Mucosa of descending colon (tissue), 3 donors: ENCODE measurements at regions not wholly inside any gene's neighbourhood (a gene's known extent, or its start where the extent isn't known, plus 50 kb on each side); places are given as distances from the start of the nearest gene placed in this dataset.
A peak's percentile ranks its signal among the peaks of the same experiment; 100 is the strongest.

Experiments
- ATAC-seq: fragments of 200-7000 bp; cut with Tn5 transposase; one replicate; pipeline ENCODE4 v1.9.1; 2020; ENCODE audit warnings: mild to moderate bottlenecking, moderate library complexity
- DNase-seq, 3 donors: peaks; one replicate each; pipeline ENCODE4 v3.0.0-alpha.2; 2020
- H3K36me3 ChIP-seq: fragments of 200-600 bp; one replicate; pipeline ENCODE4 v1.8.0; 2021; ENCODE audit warnings: low read depth, mild to moderate bottlenecking
- H3K4me1 ChIP-seq: fragments of 200-600 bp; one replicate; pipeline ENCODE4 v1.8.0; 2021; ENCODE audit warnings: low read depth, mild to moderate bottlenecking
- H3K4me3 ChIP-seq: fragments of 200-600 bp; one replicate; pipeline ENCODE4 v1.8.0; 2021; ENCODE audit warnings: mild to moderate bottlenecking
- H3K9me3 ChIP-seq: fragments of 200-600 bp; one replicate; pipeline ENCODE4 v1.8.0; 2021; ENCODE audit warnings: mild to moderate bottlenecking
- intact Hi-C, 2 donors: fragments of 100-400 bp; cut with DNase I in 1 of 2; cut with micrococcal nuclease in 1 of 2; formaldehyde crosslinking; loops; one replicate each; pipeline versions ENCODE4 v1.11.0 to v1.11.1; 2022; cut with DNase I, micrococcal nuclease
- TF ChIP-seq, protein P1 (sequence below): fragments of 200-600 bp; IDR thresholded peaks from one replicate; pipeline ENCODE4 v1.8.0; 2022; ENCODE audit warnings: antibody characterized with exemption, mild to moderate bottlenecking
- donor health status: DM: no; HTN: no; CAD: no; lungs with moderate emphysema.
- donor health status: DM: no; HTN: no; CAD: no.
- donor health status: DM: no; HTN: yes; CAD: no.

DNA sequence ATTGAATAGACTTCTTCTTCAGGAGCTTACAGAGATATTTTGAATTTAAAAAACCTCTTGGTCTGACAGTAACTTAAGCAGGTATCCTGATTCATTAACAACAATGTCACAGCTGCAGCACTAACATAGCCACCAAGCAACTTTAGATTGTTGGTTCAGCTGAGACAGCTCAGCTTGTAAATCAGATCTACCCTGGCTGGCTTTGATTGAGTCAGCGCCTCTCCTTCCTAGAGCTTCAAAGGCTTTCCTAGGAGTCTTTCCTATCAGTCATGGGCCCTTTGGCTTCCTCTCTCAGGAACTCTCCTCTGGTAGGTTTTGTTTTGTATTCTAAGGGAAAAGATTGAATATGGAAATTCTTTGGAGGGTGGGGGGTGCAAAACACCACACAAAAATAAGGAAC lies 70.7 kb upstream of the STEAP4 start:
- H3K9me3 ChIP-seq: no peaks in the 10 kb centered on the region
- H3K4me3 ChIP-seq: no peak overlapping the region
- intact Hi-C loops: no loop called here
- H3K36me3 ChIP-seq: no peaks in the 10 kb centered on the region
- peak; percentile 35 for ATAC-seq
- DNase-seq: no peak
- TF ChIP-seq, protein P1, sequence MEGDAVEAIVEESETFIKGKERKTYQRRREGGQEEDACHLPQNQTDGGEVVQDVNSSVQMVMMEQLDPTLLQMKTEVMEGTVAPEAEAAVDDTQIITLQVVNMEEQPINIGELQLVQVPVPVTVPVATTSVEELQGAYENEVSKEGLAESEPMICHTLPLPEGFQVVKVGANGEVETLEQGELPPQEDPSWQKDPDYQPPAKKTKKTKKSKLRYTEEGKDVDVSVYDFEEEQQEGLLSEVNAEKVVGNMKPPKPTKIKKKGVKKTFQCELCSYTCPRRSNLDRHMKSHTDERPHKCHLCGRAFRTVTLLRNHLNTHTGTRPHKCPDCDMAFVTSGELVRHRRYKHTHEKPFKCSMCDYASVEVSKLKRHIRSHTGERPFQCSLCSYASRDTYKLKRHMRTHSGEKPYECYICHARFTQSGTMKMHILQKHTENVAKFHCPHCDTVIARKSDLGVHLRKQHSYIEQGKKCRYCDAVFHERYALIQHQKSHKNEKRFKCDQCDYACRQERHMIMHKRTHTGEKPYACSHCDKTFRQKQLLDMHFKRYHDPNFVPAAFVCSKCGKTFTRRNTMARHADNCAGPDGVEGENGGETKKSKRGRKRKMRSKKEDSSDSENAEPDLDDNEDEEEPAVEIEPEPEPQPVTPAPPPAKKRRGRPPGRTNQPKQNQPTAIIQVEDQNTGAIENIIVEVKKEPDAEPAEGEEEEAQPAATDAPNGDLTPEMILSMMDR: no peak
- H3K4me1 ChIP-seq: no peaks in the 10 kb centered on the region

DNA sequence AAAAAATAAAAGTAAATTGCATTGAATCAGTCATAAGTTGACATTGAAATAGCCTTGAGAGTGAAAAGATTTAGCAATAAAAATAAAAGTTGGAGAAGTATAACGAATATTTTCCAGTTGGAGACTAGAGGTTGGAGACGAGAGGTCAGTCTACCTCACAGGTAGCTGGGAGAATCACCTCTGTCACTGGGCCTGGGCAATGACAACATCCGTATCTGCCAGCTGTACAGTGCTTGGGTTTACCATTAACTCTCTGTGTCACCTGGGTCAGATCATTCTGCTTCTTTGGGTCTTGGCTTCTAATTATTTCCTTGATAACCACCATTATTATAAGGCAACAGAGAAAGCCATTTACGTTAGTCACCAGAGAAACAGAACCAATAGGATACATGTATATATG lies 62.0 kb upstream of the STEAP4 start:
- no peak overlapping the region for H3K4me3 ChIP-seq
- TF ChIP-seq, protein P1: no peak
- ATAC-seq: no peak
- intact Hi-C loops: no loop called here
- H3K36me3 ChIP-seq: no peaks in the 10 kb centered on the region
- H3K4me1 ChIP-seq: no peaks in the 10 kb centered on the region
- no peak for DNase-seq
- no peaks in the 10 kb centered on the region for H3K9me3 ChIP-seq

DNA sequence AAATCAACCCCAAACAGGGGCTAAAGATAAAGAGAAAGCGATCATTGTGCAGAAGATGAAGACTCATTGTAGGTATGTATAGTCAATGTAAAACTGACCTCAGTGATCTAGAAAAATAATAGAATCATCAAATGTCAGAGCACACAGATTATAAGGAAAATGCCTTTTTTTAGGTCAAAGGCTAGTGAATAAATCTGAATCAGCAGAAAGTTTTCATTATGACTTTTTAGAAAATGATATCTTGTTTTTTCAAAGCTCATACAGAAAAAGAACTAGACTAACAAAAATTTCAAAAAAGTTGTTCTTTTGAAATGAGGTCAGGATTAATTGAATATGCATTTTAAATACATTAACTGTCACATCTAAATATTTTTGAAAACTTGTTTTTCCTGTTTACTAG lies 60.2 kb upstream of the STEAP4 start:
- H3K9me3 ChIP-seq: no peaks in the 10 kb centered on the region
- DNase-seq: no peak
- no peaks in the 10 kb centered on the region for H3K4me1 ChIP-seq
- no peak for ATAC-seq
- intact Hi-C loops: no loop called here
- no peaks in the 10 kb centered on the region for H3K36me3 ChIP-seq
- H3K4me3 ChIP-seq: no peak overlapping the region
- TF ChIP-seq, protein P1: no peak

DNA sequence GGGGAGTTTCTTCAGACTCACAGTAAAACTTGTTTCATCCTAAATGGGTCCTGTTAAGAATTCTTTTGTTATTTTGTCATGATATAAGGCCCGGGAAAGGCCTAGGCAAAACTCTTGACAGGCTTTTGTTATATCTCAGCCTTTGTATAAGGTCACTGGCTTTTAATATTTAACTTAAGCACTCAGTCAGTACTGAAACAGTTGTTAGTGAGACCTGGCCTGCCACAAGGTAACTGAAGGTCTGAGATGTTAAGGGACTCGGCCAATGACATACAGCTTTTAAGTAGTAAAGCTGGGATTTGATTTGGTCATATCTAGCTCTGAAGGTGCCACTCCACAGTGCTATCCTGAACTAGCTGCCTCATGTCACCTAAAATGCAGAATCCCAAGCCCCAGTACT lies 57.2 kb upstream of the STEAP4 start:
- H3K4me1 ChIP-seq: no peaks in the 10 kb centered on the region
- ATAC-seq (no peak), DNase-seq (no peak)
- TF ChIP-seq, protein P1: no peak
- H3K36me3 ChIP-seq: no peaks in the 10 kb centered on the region
- intact Hi-C loops: no loop called here
- H3K4me3 ChIP-seq: no peak overlapping the region
- H3K9me3 ChIP-seq: no peaks in the 10 kb centered on the region

DNA sequence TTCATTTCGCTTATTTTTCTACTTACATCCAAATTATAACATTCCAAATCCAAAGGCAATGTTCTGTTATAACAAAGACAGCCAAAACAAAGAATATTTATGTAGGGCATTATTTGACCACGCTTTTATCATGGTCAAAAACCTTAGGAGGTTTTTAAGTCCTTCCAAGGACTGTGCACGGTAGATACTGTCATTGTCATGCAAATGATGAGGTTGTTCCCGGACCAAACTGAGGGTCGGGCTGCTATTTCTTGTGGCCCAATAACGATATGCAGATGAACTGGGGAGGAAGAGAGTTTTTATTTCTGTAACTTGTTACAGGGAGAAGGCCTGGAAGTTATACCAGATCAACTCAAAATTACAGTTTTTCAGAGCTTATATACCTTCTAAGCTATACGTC lies 56.6 kb upstream of the STEAP4 start:
- H3K9me3 ChIP-seq: no peaks in the 10 kb centered on the region
- DNase-seq (no peak), ATAC-seq (no peak)
- no peak overlapping the region for H3K4me3 ChIP-seq
- no peaks in the 10 kb centered on the region for H3K36me3 ChIP-seq
- TF ChIP-seq, protein P1: no peak
- intact Hi-C loops: no loop called here
- no peaks in the 10 kb centered on the region for H3K4me1 ChIP-seq

DNA sequence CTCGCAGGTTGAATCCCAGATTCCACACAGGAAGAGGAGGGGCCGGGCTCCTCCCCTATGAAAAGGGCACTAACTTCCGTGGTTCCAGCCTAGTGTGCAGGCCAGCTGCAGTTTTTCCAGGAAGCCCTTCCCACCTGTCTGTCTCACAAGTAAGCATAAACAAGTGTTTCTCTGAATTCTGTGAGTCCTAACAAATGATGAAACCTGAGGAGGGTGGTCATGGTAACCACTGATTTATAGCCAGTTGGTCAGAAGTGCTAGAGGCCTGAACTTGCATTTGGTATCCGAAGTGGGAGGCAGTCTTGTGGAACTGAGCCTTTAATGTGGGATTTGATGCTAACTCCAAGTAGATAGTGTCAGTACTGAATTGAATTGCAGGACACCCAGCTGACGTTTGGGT lies 54.7 kb upstream of the STEAP4 start:
- intact Hi-C loops: no loop called here

More for the DNA sequence above, 54.7 kb upstream of the STEAP4 start:
- DNase-seq (no peak), ATAC-seq (no peak)
- no peaks in the 10 kb centered on the region for H3K9me3 ChIP-seq
- no peaks in the 10 kb centered on the region for H3K4me1 ChIP-seq
- TF ChIP-seq, protein P1: no peak
- no peaks in the 10 kb centered on the region for H3K36me3 ChIP-seq
- H3K4me3 ChIP-seq: no peak overlapping the region
